PC-9 (cell line): ENCODE measurements at regions not wholly inside any gene's neighbourhood (a gene's known extent, or its start where the extent isn't known, plus 50 kb on each side); places are given as distances from the start of the nearest gene placed in this dataset.

Experiments used
- BruUV-seq: library from RNA; stranded (reverse); fragments of 400-500 nt; replicated peaks from 2 replicates; lab custom pipeline; 2021; lab: Mats Ljungman, UMichigan
- CTCF ChIA-PET: fragments of 300-600 bp; sonication (Branson Sonifier 250); formaldehyde crosslinking; loops from one replicate; lab custom pipeline; 2022; ENCODE audit warnings: antibody characterized with exemption; lab: Charles Lee
- POLR2A ChIA-PET: fragments of 300-600 bp; sonication (Branson Sonifier 250); formaldehyde crosslinking; loops from one replicate; lab custom pipeline; 2022; ENCODE audit warnings: antibody characterized with exemption; ENCODE audit not compliant: unreplicated experiment; lab: Charles Lee
- DNase-seq, 2 experiments: peaks; one replicate each; pipeline versions ENCODE4 v3.0.0 to v3.0.0-alpha.2; 2015 to 2022; ENCODE audit warnings: mixed read lengths in 1 of 2
- H2AFZ ChIP-seq: fragments of 200-600 bp; sonication (generic); 2 replicates; pipeline ENCODE4 v1.8.1; 2017; ENCODE audit warnings: antibody characterized with exemption
- H3F3A ChIP-seq: fragments of 200-600 bp; sonication (generic); 2 replicates; pipeline ENCODE4 v1.8.1; 2017; ENCODE audit warnings: antibody characterized with exemption, mild to moderate bottlenecking, low read depth; ENCODE audit not compliant: insufficient read depth
- H3K27ac ChIP-seq: fragments of 200-600 bp; sonication (generic); 2 replicates; pipeline ENCODE4 v1.6.1; 2016; ENCODE audit warnings: mixed run types
- H3K27me3 ChIP-seq: fragments of 200-600 bp; sonication (generic); 2 replicates; pipeline ENCODE4 v1.6.1; 2016; ENCODE audit warnings: low read depth, mixed run types; ENCODE audit not compliant: insufficient read depth
- H3K36me3 ChIP-seq: fragments of 200-600 bp; sonication (generic); 2 replicates; pipeline ENCODE4 v1.6.1; 2016; ENCODE audit warnings: low read depth, mixed run types
- H3K4me1 ChIP-seq: fragments of 200-600 bp; sonication (generic); replicated peaks from 2 replicates; pipeline ENCODE4 v1.6.1; 2016; ENCODE audit warnings: mixed run types; ENCODE audit not compliant: insufficient read depth
- H3K4me2 ChIP-seq: fragments of 200-600 bp; sonication (generic); 2 replicates; pipeline ENCODE4 v1.6.1; 2017; ENCODE audit warnings: mixed run types
- H3K4me3 ChIP-seq: fragments of 200-600 bp; sonication (generic); 2 replicates; pipeline ENCODE4 v1.6.1; 2016; ENCODE audit warnings: mixed run types
- H3K79me2 ChIP-seq: fragments of 200-600 bp; sonication (generic); 2 replicates; pipeline ENCODE4 v1.6.1; 2017; ENCODE audit warnings: low read depth, mixed run types
- H3K9me2 ChIP-seq: fragments of 200-600 bp; sonication (generic); 2 replicates; pipeline ENCODE4 v1.8.1; 2017; ENCODE audit warnings: mild to moderate bottlenecking; ENCODE audit not compliant: insufficient read depth
- H3K9me3 ChIP-seq: fragments of 200-600 bp; sonication (generic); 2 replicates; pipeline ENCODE4 v1.8.1; 2016; ENCODE audit warnings: low read depth; ENCODE audit not compliant: insufficient read depth
- H4K20me1 ChIP-seq: fragments of 200-600 bp; sonication (generic); 2 replicates; pipeline ENCODE4 v1.8.1; 2017; ENCODE audit not compliant: insufficient read depth
- CTCF ChIP-seq: fragments of 200-600 bp; sonication (generic); conservative IDR thresholded peaks from 2 replicates; pipeline ENCODE4 v1.6.1; 2017; ENCODE audit warnings: mixed run types, antibody characterized with exemption, mild to moderate bottlenecking, moderate library complexity
- EZH2 ChIP-seq: fragments of 200-600 bp; sonication (generic); IDR thresholded peaks from 2 replicates; pipeline ENCODE4 v1.8.0; 2017; ENCODE audit warnings: antibody characterized with exemption, low read depth
- intact Hi-C: fragments of 100-400 bp; cut with micrococcal nuclease; formaldehyde crosslinking; loops from one replicate; pipeline ENCODE4 v1.10.0; 2022; ENCODE audit not compliant: unreplicated experiment

- Histone ChIP-seq H3K4me2 (no peak overlapping the region), H3F3A (no peaks in the 10 kb centered on the region), H3K27ac (no peak overlapping the region), H3K4me1 (no peaks in the 10 kb centered on the region), H2AFZ (no peak overlapping the region), H4K20me1 (no peaks in the 10 kb centered on the region), H3K27me3 (no peaks in the 10 kb centered on the region), H3K36me3 (no peaks in the 10 kb centered on the region), H3K9me2 (no peaks in the 10 kb centered on the region), H3K4me3 (no peak overlapping the region), H3K79me2 (no peaks in the 10 kb centered on the region), H3K9me3 (no peaks in the 10 kb centered on the region)
- ChIA-PET CTCF (no interaction called here), POLR2A (no interaction called here)
- TF ChIP-seq EZH2 (no peak), CTCF (no peak)
- no peak for DNase-seq
- intact Hi-C loops: no loop called here
- no TSS peak for BruUV-seq
Observed at GRCh38 chrX:21276736-21277433, 97.3 kb upstream of the CNKSR2 start.

DNA sequence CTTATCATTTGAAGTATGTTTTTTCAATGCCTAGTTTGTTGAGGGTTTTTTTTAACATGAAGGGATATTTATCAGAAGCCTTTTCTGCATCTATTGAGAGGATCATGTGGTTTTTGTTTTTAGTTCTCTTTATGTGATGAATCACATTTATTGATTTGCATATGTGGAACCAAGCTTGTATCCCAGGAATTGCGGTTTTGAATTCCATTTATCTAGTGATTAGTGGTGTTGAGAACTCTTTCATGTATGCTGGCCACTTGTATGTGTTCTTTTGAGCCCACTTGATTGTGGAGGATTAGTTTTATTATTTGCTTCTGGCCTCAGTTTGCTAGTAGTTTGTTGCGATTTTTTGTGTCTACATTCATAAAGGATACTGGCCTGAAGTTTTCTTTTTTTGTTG, 85.0 kb upstream of the CNKSR2 start:
- Histone ChIP-seq H2AFZ (no peak overlapping the region), H3K36me3 (no peaks in the 10 kb centered on the region), H3F3A (no peaks in the 10 kb centered on the region), H3K79me2 (no peaks in the 10 kb centered on the region), H3K9me2 (no peaks in the 10 kb centered on the region), H4K20me1 (no peaks in the 10 kb centered on the region), H3K4me3 (no peak overlapping the region), H3K4me2 (no peak overlapping the region), H3K27me3 (no peaks in the 10 kb centered on the region), H3K9me3 (no peaks in the 10 kb centered on the region), H3K27ac (no peak overlapping the region), H3K4me1 (no peaks in the 10 kb centered on the region)
- BruUV-seq: no TSS peak
- intact Hi-C loops: no loop called here
- ChIA-PET POLR2A (no interaction called here), CTCF (no interaction called here)
- no peak for DNase-seq
- TF ChIP-seq EZH2 (no peak), CTCF (no peak)

- CTCF ChIA-PET: no interaction called here
- no TSS peak for BruUV-seq
Observed at GRCh38 chrX:21295246-21295820, 78.9 kb upstream of the CNKSR2 start.

More at GRCh38 chrX:21295246-21295820, 78.9 kb upstream of the CNKSR2 start:
- no peak for DNase-seq
- Histone ChIP-seq H2AFZ (no peak overlapping the region), H4K20me1 (no peaks in the 10 kb centered on the region), H3K36me3 (no peaks in the 10 kb centered on the region), H3K79me2 (no peaks in the 10 kb centered on the region), H3K4me3 (no peak overlapping the region), H3F3A (no peaks in the 10 kb centered on the region), H3K9me2 (no peaks in the 10 kb centered on the region), H3K4me2 (no peak overlapping the region), H3K4me1 (no peaks in the 10 kb centered on the region), H3K9me3 (no peaks in the 10 kb centered on the region), H3K27ac (no peak overlapping the region), H3K27me3 (no peaks in the 10 kb centered on the region)
- intact Hi-C loops: no loop called here
- TF ChIP-seq EZH2: no peak
- TF ChIP-seq CTCF: no peak
- POLR2A ChIA-PET: no interaction called here
